Trophoblast cell (in vitro differentiated cells and primary cell): ENCODE measurements at regions not wholly inside any gene's neighbourhood (a gene's known extent, or its start where the extent isn't known, plus 50 kb on each side); places are given as distances from the start of the nearest gene placed in this dataset.

ENCODE experiments used
- DNase-seq, 2 donors: peaks; one replicate each; pipeline ENCODE4 v3.0.0-alpha.2; 2016
- H2AFZ ChIP-seq: 2 replicates; pipeline ENCODE4 v1.6.1; 2013; ENCODE audit warnings: low read length, moderate library complexity, mild to moderate bottlenecking; ENCODE audit not compliant: insufficient read depth, poor library complexity
- H2AK5ac ChIP-seq: 2 replicates; pipeline ENCODE4 v1.6.1; 2013; ENCODE audit warnings: mild to moderate bottlenecking, low read length
- H2BK120ac ChIP-seq: 2 replicates; pipeline ENCODE4 v1.6.1; 2013; ENCODE audit warnings: low read length, mild to moderate bottlenecking, moderate library complexity; ENCODE audit not compliant: insufficient read depth, poor library complexity
- H2BK12ac ChIP-seq: 2 replicates; pipeline ENCODE4 v1.6.1; 2013; ENCODE audit warnings: mild to moderate bottlenecking, low read length, moderate library complexity
- H2BK5ac ChIP-seq: 2 replicates; pipeline ENCODE4 v1.6.1; 2013; ENCODE audit warnings: low read length, low read depth, moderate library complexity, mild to moderate bottlenecking; ENCODE audit not compliant: poor library complexity
- H3K14ac ChIP-seq: 2 replicates; pipeline ENCODE4 v1.6.1; 2013; ENCODE audit warnings: mild to moderate bottlenecking, low read length
- H3K18ac ChIP-seq: 2 replicates; pipeline ENCODE4 v1.6.1; 2013; ENCODE audit warnings: mild to moderate bottlenecking, low read length
- H3K23ac ChIP-seq: 2 replicates; pipeline ENCODE4 v1.6.1; 2013; ENCODE audit warnings: low read length
- H3K27ac ChIP-seq: 2 replicates; pipeline ENCODE4 v1.5.1; 2013; ENCODE audit warnings: low read depth, mild to moderate bottlenecking, inconsistent platforms, low read length, moderate library complexity
- H3K27me3 ChIP-seq: 2 replicates; pipeline ENCODE4 v1.6.1; 2013; ENCODE audit warnings: inconsistent platforms, mild to moderate bottlenecking, low read length, moderate library complexity; ENCODE audit not compliant: insufficient read depth
- H3K36me3 ChIP-seq, 2 experiments: 1 replicate in 1 of 2; 2 replicates in 1 of 2; pipeline ENCODE4 v1.6.1; 2013; ENCODE audit warnings: low read length in 2 of 2, mild to moderate bottlenecking in 2 of 2, moderate library complexity in 1 of 2; ENCODE audit not compliant: insufficient read depth in 2 of 2, control insufficient read depth in 1 of 2
- H3K4ac ChIP-seq: 2 replicates; pipeline ENCODE4 v1.6.1; 2013; ENCODE audit warnings: low read depth, mild to moderate bottlenecking, low read length, moderate library complexity
- H3K4me1 ChIP-seq, 2 experiments: 1 replicate in 1 of 2; 2 replicates in 1 of 2; pipeline ENCODE4 v1.6.1; 2013; ENCODE audit warnings: low read length in 2 of 2, mild to moderate bottlenecking in 2 of 2, moderate library complexity in 1 of 2; ENCODE audit not compliant: insufficient read depth in 2 of 2, control insufficient read depth in 1 of 2
- H3K4me2 ChIP-seq: 2 replicates; pipeline ENCODE4 v1.6.1; 2013; ENCODE audit warnings: inconsistent platforms, mild to moderate bottlenecking, low read length, moderate library complexity
- H3K4me3 ChIP-seq: 2 replicates; pipeline ENCODE4 v1.5.1; 2013; ENCODE audit warnings: mild to moderate bottlenecking, low read depth, low read length, inconsistent platforms
- H3K79me1 ChIP-seq: one replicate; pipeline ENCODE4 v1.6.1; 2013; ENCODE audit warnings: low read length
- H3K79me2 ChIP-seq: 2 replicates; pipeline ENCODE4 v1.6.1; 2013; ENCODE audit warnings: low read length, mild to moderate bottlenecking; ENCODE audit not compliant: control insufficient read depth, insufficient read depth, poor library complexity
- H3K9ac ChIP-seq: 2 replicates; pipeline ENCODE4 v1.6.1; 2013; ENCODE audit warnings: mild to moderate bottlenecking, low read length
- H3K9me3 ChIP-seq: 2 replicates; pipeline ENCODE4 v1.6.1; 2013; ENCODE audit warnings: low read depth, mild to moderate bottlenecking, control low read depth, inconsistent platforms, low read length; ENCODE audit not compliant: insufficient read depth
- H4K12ac ChIP-seq: 2 replicates; pipeline ENCODE4 v1.6.1; 2013; ENCODE audit warnings: low read depth, mild to moderate bottlenecking, low read length, moderate library complexity
- H4K8ac ChIP-seq: 2 replicates; pipeline ENCODE4 v1.6.1; 2013; ENCODE audit warnings: low read depth, mild to moderate bottlenecking, low read length, moderate library complexity
- H4K91ac ChIP-seq: one replicate; pipeline ENCODE4 v1.6.1; 2013; ENCODE audit warnings: low read depth, mild to moderate bottlenecking, low read length, moderate library complexity
- WGBS: extraction: QIAGEN DNeasy Blood & Tissue Kit; methylation state at CpG from one replicate; pipeline ENCODE4 v1.1.7; 2013; ENCODE audit warnings: missing lambda C conversion rate; ENCODE audit not compliant: insufficient read length, insufficient coverage; ENCODE audit errors: extremely low coverage; 5-methylcytosine and 5-hydroxymethylcytosine counted together

DNA sequence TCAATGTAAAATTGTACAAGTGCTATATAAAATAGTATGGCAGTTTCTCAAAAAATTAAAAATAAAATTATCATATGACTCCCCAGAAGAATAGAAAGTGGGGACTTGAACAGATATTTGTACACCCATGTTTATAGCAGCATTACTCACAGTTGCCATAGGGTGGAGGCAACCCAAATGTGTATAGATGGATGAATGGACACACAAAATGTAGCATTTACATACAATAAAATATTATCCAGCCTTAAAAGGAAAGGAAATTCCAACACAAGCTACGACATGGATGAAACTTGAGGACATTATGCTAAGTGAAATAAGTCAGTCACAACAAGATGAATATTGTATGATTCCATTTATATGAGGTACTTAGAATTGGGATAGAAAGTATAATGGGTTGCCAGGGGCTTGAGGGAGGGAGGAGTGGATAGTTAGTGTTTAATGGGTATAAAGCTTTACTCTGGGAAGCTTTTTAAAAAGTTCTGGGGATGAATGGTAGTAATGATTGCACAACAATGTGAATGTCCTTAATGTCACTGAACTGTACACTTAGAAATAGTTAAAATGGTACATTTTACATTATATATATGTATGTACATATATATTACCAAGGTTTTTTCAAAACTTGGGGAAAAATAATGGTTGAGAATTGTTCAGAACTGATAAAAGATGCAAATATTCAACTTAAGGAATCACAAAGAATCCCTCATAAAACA, 53.0 kb upstream of the ADORA3 start:
- no CpG with 5 or more reads among the region's 1 CpG for WGBS
- no peak overlapping the region for H4K8ac ChIP-seq
- H2BK5ac ChIP-seq = no peak overlapping the region
- H3K4me3 ChIP-seq = no peak overlapping the region
- H2BK120ac ChIP-seq = no peak overlapping the region
- H3K9me3 ChIP-seq = no peaks in the 10 kb centered on the region
- H3K79me2 ChIP-seq = no peaks in the 10 kb centered on the region
- H3K18ac ChIP-seq = no peak overlapping the region
- H2AFZ ChIP-seq = no peak overlapping the region
- no peak overlapping the region for H3K14ac ChIP-seq
- H4K91ac ChIP-seq = no peak overlapping the region
- no peak overlapping the region for H2BK12ac ChIP-seq
- DNase-seq = no peak
- H4K12ac ChIP-seq = no peak overlapping the region
- no peak overlapping the region for H2AK5ac ChIP-seq
- H3K9ac ChIP-seq = no peak overlapping the region
- H3K4me1 ChIP-seq = no peaks in the 10 kb centered on the region
- no peak overlapping the region for H3K4me2 ChIP-seq
- no peak overlapping the region for H3K4ac ChIP-seq
- H3K36me3 ChIP-seq = no peaks in the 10 kb centered on the region
- no peak overlapping the region for H3K27ac ChIP-seq
- no peak overlapping the region for H3K23ac ChIP-seq
- no peaks in the 10 kb centered on the region for H3K79me1 ChIP-seq
- H3K27me3 ChIP-seq = no peaks in the 10 kb centered on the region

DNA sequence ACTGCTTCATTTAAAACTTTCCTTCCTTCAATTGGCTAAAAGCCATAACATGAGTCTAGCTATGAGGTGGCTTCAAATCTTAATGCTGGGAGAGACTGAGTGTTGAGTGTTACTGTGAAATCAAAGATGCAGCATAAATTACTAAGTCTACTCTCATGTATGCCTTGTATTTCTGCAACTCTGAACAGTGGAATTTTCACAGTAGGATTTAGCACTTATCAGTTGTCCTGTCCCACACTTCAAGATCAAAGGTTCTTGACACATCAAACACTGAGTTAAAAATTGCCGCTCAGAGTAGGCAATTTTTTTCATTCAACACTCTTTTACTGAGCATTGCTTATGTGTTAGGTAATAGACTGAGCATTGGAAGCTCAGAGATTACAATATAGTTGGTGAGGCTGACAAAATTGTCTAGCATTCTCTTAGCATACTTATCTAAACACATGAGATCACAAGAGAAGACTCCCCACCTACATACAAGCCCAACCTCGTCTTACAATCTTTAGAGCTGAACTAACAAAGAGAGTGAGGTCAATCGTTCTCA, 56.4 kb upstream of the ADORA3 start:
- peak in 1 of 2 donors; percentile 9 for DNase-seq
- H4K91ac ChIP-seq = no peak overlapping the region
- no peak overlapping the region for H4K8ac ChIP-seq
- no peaks in the 10 kb centered on the region for H3K79me1 ChIP-seq
- no peaks in the 10 kb centered on the region for H3K4me1 ChIP-seq
- no peaks in the 10 kb centered on the region for H3K27me3 ChIP-seq
- no peak overlapping the region for H3K27ac ChIP-seq
- no peak overlapping the region for H3K14ac ChIP-seq
- no peak overlapping the region for H3K9ac ChIP-seq
- no peaks in the 10 kb centered on the region for H3K79me2 ChIP-seq
- no peak overlapping the region for H4K12ac ChIP-seq
- H2AFZ ChIP-seq = no peak overlapping the region
- H3K4ac ChIP-seq = no peak overlapping the region
- no peaks in the 10 kb centered on the region for H3K9me3 ChIP-seq
- H2BK5ac ChIP-seq = no peak overlapping the region
- H2BK12ac ChIP-seq = no peak overlapping the region
- H3K4me2 ChIP-seq = no peak overlapping the region
- no peak overlapping the region for H2AK5ac ChIP-seq
- no peaks in the 10 kb centered on the region for H3K36me3 ChIP-seq
- no peak overlapping the region for H3K18ac ChIP-seq
- no peak overlapping the region for H3K4me3 ChIP-seq
- no CpG with 5 or more reads among the region's 3 CpGs for WGBS
- no peak overlapping the region for H3K23ac ChIP-seq
- H2BK120ac ChIP-seq = no peak overlapping the region

DNA sequence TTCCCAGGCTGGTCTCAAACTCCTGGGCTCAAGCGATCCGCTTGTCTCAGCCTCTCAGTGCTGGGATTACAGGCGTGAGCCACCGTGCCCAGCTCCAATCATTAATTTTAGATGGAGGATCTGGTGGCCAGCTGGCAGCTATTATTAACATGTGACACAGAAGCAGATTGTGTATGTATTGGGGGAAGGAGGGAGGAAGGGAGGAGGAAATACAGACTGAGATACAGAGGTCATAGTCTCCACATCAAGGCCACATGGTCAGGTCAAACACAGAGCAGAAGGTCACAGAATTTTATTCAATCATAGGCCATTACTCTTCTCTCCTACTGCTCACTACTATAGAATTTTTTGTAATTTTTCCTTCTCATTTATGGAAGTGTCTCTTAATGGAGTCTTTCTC, 57.9 kb upstream of the ADORA3 start:
- no peak overlapping the region for H3K23ac ChIP-seq
- no peak overlapping the region for H2AK5ac ChIP-seq
- no peak overlapping the region for H4K12ac ChIP-seq
- WGBS = no CpG with 5 or more reads among the region's 4 CpGs
- H3K27ac ChIP-seq = no peak overlapping the region
- no peak overlapping the region for H2BK12ac ChIP-seq
- no peaks in the 10 kb centered on the region for H3K4me1 ChIP-seq
- no peak overlapping the region for H3K4ac ChIP-seq
- H2BK120ac ChIP-seq = no peak overlapping the region
- H4K91ac ChIP-seq = no peak overlapping the region
- H2BK5ac ChIP-seq = no peak overlapping the region
- no peak overlapping the region for H2AFZ ChIP-seq
- no peak for DNase-seq
- H3K79me1 ChIP-seq = no peaks in the 10 kb centered on the region
- H3K4me2 ChIP-seq = no peak overlapping the region
- H3K14ac ChIP-seq = no peak overlapping the region
- H4K8ac ChIP-seq = no peak overlapping the region
- no peak overlapping the region for H3K18ac ChIP-seq
- H3K9me3 ChIP-seq = no peaks in the 10 kb centered on the region
- no peaks in the 10 kb centered on the region for H3K27me3 ChIP-seq
- H3K9ac ChIP-seq = no peak overlapping the region
- no peak overlapping the region for H3K4me3 ChIP-seq
- H3K79me2 ChIP-seq = no peaks in the 10 kb centered on the region
- no peaks in the 10 kb centered on the region for H3K36me3 ChIP-seq

DNA sequence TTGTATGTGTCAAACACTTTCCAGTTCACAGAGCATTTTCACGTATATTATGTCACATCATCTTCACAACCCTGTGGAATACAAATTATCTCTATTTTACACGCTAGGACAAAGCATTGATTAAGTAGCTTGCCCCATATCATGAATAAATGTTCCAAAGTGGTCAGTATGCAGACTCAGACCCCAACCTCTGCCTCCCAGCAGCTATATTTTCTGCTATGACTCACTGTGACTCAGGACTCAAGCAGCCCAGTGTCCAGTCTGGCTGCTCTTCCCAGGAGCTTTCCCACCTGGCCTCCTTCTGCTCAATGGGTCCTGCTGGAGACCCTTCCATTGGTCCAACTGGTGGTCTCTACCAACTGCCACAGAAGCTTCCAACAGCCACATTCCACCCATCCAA, 56.0 kb upstream of the RAP1A start:
- H2BK5ac ChIP-seq = no peak overlapping the region
- H3K4me1 ChIP-seq = no peaks in the 10 kb centered on the region
- no peak overlapping the region for H3K9ac ChIP-seq
- H3K4me2 ChIP-seq = no peak overlapping the region
- H2BK12ac ChIP-seq = no peak overlapping the region
- H3K4me3 ChIP-seq = no peak overlapping the region
- H4K12ac ChIP-seq = no peak overlapping the region
- no peak overlapping the region for H2AFZ ChIP-seq
- no peak overlapping the region for H3K14ac ChIP-seq
- H3K9me3 ChIP-seq = no peaks in the 10 kb centered on the region
- WGBS = no CpG with 5 or more reads among the region's 2 CpGs
- H2AK5ac ChIP-seq = no peak overlapping the region
- H4K8ac ChIP-seq = no peak overlapping the region
- DNase-seq = peak in 1 of 2 donors; percentile 33
- H3K27ac ChIP-seq = no peak overlapping the region
- H3K36me3 ChIP-seq = no peaks in the 10 kb centered on the region
- no peak overlapping the region for H3K23ac ChIP-seq
- H4K91ac ChIP-seq = no peak overlapping the region
- no peaks in the 10 kb centered on the region for H3K79me2 ChIP-seq
- no peak overlapping the region for H2BK120ac ChIP-seq
- no peak overlapping the region for H3K4ac ChIP-seq
- no peaks in the 10 kb centered on the region for H3K27me3 ChIP-seq
- H3K79me1 ChIP-seq = no peaks in the 10 kb centered on the region
- no peak overlapping the region for H3K18ac ChIP-seq
